Fibroblast of lung (primary cell): ENCODE measurements at regions not wholly inside any gene's neighbourhood (a gene's known extent, or its start where the extent isn't known, plus 50 kb on each side); places are given as distances from the start of the nearest gene placed in this dataset.

ENCODE experiments used
- DNase-seq, 2 donors: peaks; one replicate each; pipeline versions ENCODE4 v3.0.0 to v3.0.0-alpha.2; 2010; ENCODE audit warnings: low read depth in 2 of 2
- H2AFZ ChIP-seq: 2 replicates; pipeline ENCODE4 v1.5.1; 2012; ENCODE audit warnings: low read length, control low read depth, inconsistent platforms
- H3K27ac ChIP-seq: 2 replicates; pipeline ENCODE4 v1.5.1; 2011; ENCODE audit warnings: low read length, control low read depth; ENCODE audit not compliant: insufficient read depth
- H3K27me3 ChIP-seq: 2 replicates; pipeline ENCODE4 v1.5.1; 2011; ENCODE audit warnings: mild to moderate bottlenecking, low read length; ENCODE audit not compliant: control insufficient read depth, insufficient read depth
- H3K36me3 ChIP-seq: 2 replicates; pipeline ENCODE4 v1.5.1; 2011; ENCODE audit warnings: low read length; ENCODE audit not compliant: control insufficient read depth, insufficient read depth
- H3K4me1 ChIP-seq: 2 replicates; pipeline ENCODE4 v1.5.1; 2011; ENCODE audit warnings: low read length; ENCODE audit not compliant: control insufficient read depth, insufficient read depth; ENCODE audit errors: extremely low read depth
- H3K4me2 ChIP-seq: 2 replicates; pipeline ENCODE4 v1.5.1; 2011; ENCODE audit warnings: low read length, control low read depth; ENCODE audit not compliant: insufficient read depth; ENCODE audit errors: extremely low read depth
- H3K4me3 ChIP-seq, 4 experiments: fragments of 200-600 bp in 1 of 4; sonication (generic) in 1 of 4; replicated peaks in 1 of 4; 2 replicates each; pipeline ENCODE4 v1.5.1; 2011 to 2016; ENCODE audit warnings: low read length in 4 of 4, low read depth in 3 of 4, mild to moderate bottlenecking in 3 of 4, control low read depth in 2 of 4, inconsistent platforms in 1 of 4, mixed read lengths in 1 of 4; ENCODE audit not compliant: insufficient read depth in 1 of 4; ENCODE audit errors: control extremely low read depth in 1 of 4
- H3K79me2 ChIP-seq: 2 replicates; pipeline ENCODE4 v1.5.1; 2012; ENCODE audit warnings: mild to moderate bottlenecking, low read length, inconsistent platforms; ENCODE audit not compliant: control insufficient read depth, insufficient read depth
- H3K9ac ChIP-seq: 2 replicates; pipeline ENCODE4 v1.5.1; 2011; ENCODE audit warnings: mild to moderate bottlenecking, low read length, control low read depth; ENCODE audit not compliant: insufficient read depth
- H3K9me3 ChIP-seq: 2 replicates; pipeline ENCODE4 v1.5.1; 2012; ENCODE audit warnings: low read depth, low read length; ENCODE audit not compliant: control insufficient read depth, insufficient read depth
- H4K20me1 ChIP-seq: 2 replicates; pipeline ENCODE4 v1.5.1; 2011; ENCODE audit warnings: low read length; ENCODE audit not compliant: control insufficient read depth, insufficient read depth; ENCODE audit errors: extremely low read depth
- CTCF ChIP-seq, 2 donors: IDR thresholded peaks in 1 of 2; conservative IDR thresholded peaks in 1 of 2; 1 replicate in 1 of 2; 2 replicates in 1 of 2; pipeline ENCODE4 v1.5.1; 2011 to 2012; ENCODE audit warnings: low read length in 2 of 2, control low read depth in 1 of 2, inconsistent platforms in 1 of 2, low read depth in 1 of 2, mild to moderate bottlenecking in 1 of 2
- EZH2 ChIP-seq: IDR thresholded peaks from 2 replicates; pipeline ENCODE4 v1.5.1; 2012; ENCODE audit warnings: low read length, control low read depth, mild to moderate bottlenecking; ENCODE audit errors: missing control alignments

GRCh38 chr22:49648053-49648452 is 179.6 kb downstream of the BRD1 start:
- Histone ChIP-seq H3K4me1 (no peaks in the 10 kb centered on the region), H3K36me3 (no peaks in the 10 kb centered on the region), H3K27me3 (no peaks in the 10 kb centered on the region), H3K27ac (no peak overlapping the region), H3K4me3 (no peak overlapping the region), H2AFZ (no peak overlapping the region), H3K9me3 (no peaks in the 10 kb centered on the region), H3K4me2 (no peak overlapping the region), H4K20me1 (no peaks in the 10 kb centered on the region), H3K79me2 (no peaks in the 10 kb centered on the region), H3K9ac (no peak overlapping the region)
- DNase-seq, result no peak
- TF ChIP-seq CTCF (conservative IDR thresholded peaks at IDR 0.05 in 1 of 2, IDR thresholded peaks at IDR 0.05 in 1 of 2; ENCODE audit: low read depth in 1 of 2, low read length in 2 of 2) (no peak), EZH2 (no peak)

GRCh38 chr22:49647627-49648026 is 180.0 kb downstream of the BRD1 start:
- H3K4me1 ChIP-seq, result no peaks in the 10 kb centered on the region
- TF ChIP-seq CTCF (conservative IDR thresholded peaks at IDR 0.05 in 1 of 2, IDR thresholded peaks at IDR 0.05 in 1 of 2; ENCODE audit: low read depth in 1 of 2, low read length in 2 of 2) (no peak), EZH2 (no peak)
- H3K9me3 ChIP-seq, result no peaks in the 10 kb centered on the region
- no peaks in the 10 kb centered on the region for H3K36me3 ChIP-seq
- no peak overlapping the region for H2AFZ ChIP-seq
- H3K27me3 ChIP-seq, result no peaks in the 10 kb centered on the region
- no peak overlapping the region for H3K27ac ChIP-seq
- H4K20me1 ChIP-seq, result no peaks in the 10 kb centered on the region
- no peak for DNase-seq
- H3K4me3 ChIP-seq, result no peak overlapping the region
- no peaks in the 10 kb centered on the region for H3K79me2 ChIP-seq
- no peak overlapping the region for H3K9ac ChIP-seq
- no peak overlapping the region for H3K4me2 ChIP-seq

- H3K36me3 ChIP-seq, result no peaks in the 10 kb centered on the region
- H3K27me3 ChIP-seq, result no peaks in the 10 kb centered on the region
- no peaks in the 10 kb centered on the region for H3K79me2 ChIP-seq
- H3K4me2 ChIP-seq, result no peak overlapping the region
- no peak overlapping the region for H3K27ac ChIP-seq
- no peak for DNase-seq
- no peak overlapping the region for H3K9ac ChIP-seq
- H2AFZ ChIP-seq, result no peak overlapping the region
- no peaks in the 10 kb centered on the region for H3K4me1 ChIP-seq
- TF ChIP-seq CTCF (conservative IDR thresholded peaks at IDR 0.05 in 1 of 2, IDR thresholded peaks at IDR 0.05 in 1 of 2; ENCODE audit: low read depth in 1 of 2, low read length in 2 of 2), result no peak
- no peak for TF ChIP-seq EZH2
- no peak overlapping the region for H3K4me3 ChIP-seq
- no peaks in the 10 kb centered on the region for H3K9me3 ChIP-seq
- no peaks in the 10 kb centered on the region for H4K20me1 ChIP-seq
Measured at GRCh38 chr22:49646876-49647275, 180.8 kb downstream of the BRD1 start.
